ENCODE measurements at regions not wholly inside any gene's neighbourhood (a gene's known extent, or its start where the extent isn't known, plus 50 kb on each side); places are given as distances from the start of the nearest gene placed in this dataset.

DNA sequence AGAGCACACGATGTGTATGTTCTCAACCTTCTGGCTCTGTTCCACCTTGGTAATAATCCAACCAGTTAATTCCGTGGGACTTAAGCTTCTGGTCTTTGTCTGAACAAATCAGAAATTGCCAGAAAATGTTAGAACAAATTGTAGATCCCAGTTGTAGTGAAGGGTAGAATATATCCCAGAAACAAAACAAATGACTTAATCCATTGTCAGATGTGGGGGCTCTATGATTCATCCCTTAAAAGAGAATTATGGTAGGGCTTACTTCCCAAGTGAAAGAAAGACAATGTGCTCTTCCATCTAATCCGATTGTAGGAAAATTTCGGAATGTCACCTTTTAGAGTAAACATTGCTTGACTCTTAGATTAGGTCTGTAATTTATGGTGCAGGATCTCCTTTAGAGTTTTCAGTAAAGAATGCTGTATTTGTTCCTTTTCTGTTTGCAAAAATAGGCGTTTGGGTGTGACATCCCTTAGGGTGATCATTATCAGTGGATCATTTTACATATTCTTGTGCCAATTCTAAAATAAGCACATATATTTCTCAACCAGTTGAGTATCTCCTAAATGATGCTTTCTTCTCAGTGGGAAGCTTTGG is 234.5 kb upstream of the ZNF217 start:
- TF ChIP-seq, protein P1, sequence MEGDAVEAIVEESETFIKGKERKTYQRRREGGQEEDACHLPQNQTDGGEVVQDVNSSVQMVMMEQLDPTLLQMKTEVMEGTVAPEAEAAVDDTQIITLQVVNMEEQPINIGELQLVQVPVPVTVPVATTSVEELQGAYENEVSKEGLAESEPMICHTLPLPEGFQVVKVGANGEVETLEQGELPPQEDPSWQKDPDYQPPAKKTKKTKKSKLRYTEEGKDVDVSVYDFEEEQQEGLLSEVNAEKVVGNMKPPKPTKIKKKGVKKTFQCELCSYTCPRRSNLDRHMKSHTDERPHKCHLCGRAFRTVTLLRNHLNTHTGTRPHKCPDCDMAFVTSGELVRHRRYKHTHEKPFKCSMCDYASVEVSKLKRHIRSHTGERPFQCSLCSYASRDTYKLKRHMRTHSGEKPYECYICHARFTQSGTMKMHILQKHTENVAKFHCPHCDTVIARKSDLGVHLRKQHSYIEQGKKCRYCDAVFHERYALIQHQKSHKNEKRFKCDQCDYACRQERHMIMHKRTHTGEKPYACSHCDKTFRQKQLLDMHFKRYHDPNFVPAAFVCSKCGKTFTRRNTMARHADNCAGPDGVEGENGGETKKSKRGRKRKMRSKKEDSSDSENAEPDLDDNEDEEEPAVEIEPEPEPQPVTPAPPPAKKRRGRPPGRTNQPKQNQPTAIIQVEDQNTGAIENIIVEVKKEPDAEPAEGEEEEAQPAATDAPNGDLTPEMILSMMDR (IDR thresholded peaks at IDR 0.05): no peak
- TF ChIP-seq POLR2A (IDR thresholded peaks at IDR 0.05): no peak

Measured in adrenal gland (tissue), 5 donors.